GM23338 (cell line): ENCODE measurements at regions not wholly inside any gene's neighbourhood (a gene's known extent, or its start where the extent isn't known, plus 50 kb on each side); places are given as distances from the start of the nearest gene placed in this dataset.

ENCODE experiments used
- ATAC-seq: fragments of 200-7000 bp; cut with Tn5 transposase; 3 replicates; pipeline ENCODE4 v1.9.1; 2020
- DNase-seq: peaks from one replicate; pipeline ENCODE4 v3.0.0-alpha.2; 2015; ENCODE audit warnings: low spot score
- H2AFZ ChIP-seq: fragments of 200-600 bp; sonication (generic); 2 replicates; pipeline ENCODE4 v1.8.0; 2016; ENCODE audit warnings: antibody characterized with exemption, mild to moderate bottlenecking, moderate library complexity
- H3F3A ChIP-seq: fragments of 200-600 bp; sonication (generic); replicated peaks from 2 replicates; pipeline ENCODE4 v1.8.0; 2017; ENCODE audit warnings: antibody characterized with exemption, mixed run types, low read depth
- H3K27ac ChIP-seq: fragments of 200-600 bp; sonication (generic); 2 replicates; pipeline ENCODE4 v1.6.1; 2016; ENCODE audit warnings: low read depth
- H3K27me3 ChIP-seq: fragments of 200-600 bp; sonication (generic); 2 replicates; pipeline ENCODE4 v1.8.0; 2016; ENCODE audit warnings: mild to moderate bottlenecking, mixed run types, moderate library complexity; ENCODE audit not compliant: insufficient read depth
- H3K36me3 ChIP-seq: fragments of 200-600 bp; sonication (generic); 2 replicates; pipeline ENCODE4 v1.8.0; 2016; ENCODE audit warnings: mild to moderate bottlenecking; ENCODE audit not compliant: insufficient read depth
- H3K4me1 ChIP-seq: fragments of 200-600 bp; sonication (generic); 2 replicates; pipeline ENCODE4 v1.8.0; 2016; ENCODE audit warnings: mild to moderate bottlenecking, moderate library complexity; ENCODE audit not compliant: insufficient read depth
- H3K4me2 ChIP-seq: fragments of 200-600 bp; sonication (generic); 2 replicates; pipeline ENCODE4 v1.7.1; 2017; ENCODE audit warnings: mixed run types
- H3K4me3 ChIP-seq: fragments of 200-600 bp; sonication (generic); 2 replicates; pipeline ENCODE4 v1.6.1; 2016; ENCODE audit warnings: mixed run types
- H3K79me2 ChIP-seq: fragments of 200-600 bp; sonication (generic); replicated peaks from 2 replicates; pipeline ENCODE4 v1.8.0; 2017; ENCODE audit warnings: mild to moderate bottlenecking; ENCODE audit not compliant: insufficient read depth
- H3K9me2 ChIP-seq: fragments of 200-600 bp; sonication (generic); 2 replicates; pipeline ENCODE4 v1.8.0; 2017; ENCODE audit not compliant: insufficient read depth
- H4K20me1 ChIP-seq: fragments of 200-600 bp; sonication (generic); replicated peaks from 2 replicates; pipeline ENCODE4 v1.8.0; 2017; ENCODE audit warnings: mild to moderate bottlenecking; ENCODE audit not compliant: insufficient read depth
- H3K27ac Mint-ChIP-seq: 2 replicates; pipeline ENCODE4 v1.8.0; 2020; ENCODE audit warnings: inconsistent platforms, mild to moderate bottlenecking, moderate library complexity, mixed read lengths
- H3K27me3 Mint-ChIP-seq: 3 replicates; pipeline ENCODE4 v1.8.0; 2022; ENCODE audit warnings: low read depth, mild to moderate bottlenecking, moderate library complexity, mixed read lengths, inconsistent platforms; ENCODE audit not compliant: insufficient read depth, poor library complexity
- H3K36me3 Mint-ChIP-seq: 3 replicates; pipeline ENCODE4 v1.8.0; 2021; ENCODE audit warnings: low read depth, mild to moderate bottlenecking, inconsistent platforms, moderate library complexity, mixed read lengths
- H3K4me1 Mint-ChIP-seq: 3 replicates; pipeline ENCODE4 v1.8.0; 2020; ENCODE audit warnings: mild to moderate bottlenecking, inconsistent platforms, mixed read lengths
- H3K4me3 Mint-ChIP-seq: 3 replicates; pipeline ENCODE4 v1.8.0; 2021; ENCODE audit warnings: moderate library complexity, mild to moderate bottlenecking, inconsistent platforms, mixed read lengths
- H3K9me3 Mint-ChIP-seq: 3 replicates; pipeline ENCODE4 v1.8.0; 2020; ENCODE audit warnings: moderate library complexity, mild to moderate bottlenecking, inconsistent platforms, mixed read lengths
- CTCF ChIP-seq, 2 experiments: fragments of 200-600 bp in 1 of 2; sonication (generic) in 1 of 2; conservative IDR thresholded peaks; 2 replicates each; pipeline versions ENCODE4 v1.5.1 to v1.6.1; 2016 to 2017; ENCODE audit warnings: antibody characterized with exemption in 2 of 2, low read depth in 2 of 2, mild to moderate bottlenecking in 2 of 2, moderate library complexity in 1 of 2
- ETS1 ChIP-seq: IDR thresholded peaks from 2 replicates; pipeline ENCODE4 v1.6.1; 2016; ENCODE audit warnings: antibody characterized with exemption
- EZH2 ChIP-seq: fragments of 200-600 bp; sonication (generic); IDR thresholded peaks from one replicate; pipeline ENCODE4 v1.8.0; 2017; ENCODE audit warnings: antibody characterized with exemption, mild to moderate bottlenecking, low read depth; ENCODE audit not compliant: unreplicated experiment
- EZH2phosphoT487 ChIP-seq: fragments of 200-600 bp; sonication (generic); IDR thresholded peaks from one replicate; pipeline ENCODE4 v1.8.1; 2018; ENCODE audit warnings: antibody characterized with exemption; ENCODE audit not compliant: unreplicated experiment
- ZNF462 ChIP-seq: fragments of 250-450 bp; sonication (Bioruptor Pico); IDR thresholded peaks from 2 replicates; pipeline ENCODE4 v1.5.0; 2020; ENCODE audit warnings: mild to moderate bottlenecking, moderate library complexity

GRCh38 chr5:6202968-6203365 is 175.4 kb downstream of the MED10 start (continued):
- TF ChIP-seq ZNF462 (CRISPR knock-in tag) (no peak), EZH2 (no peak), EZH2phosphoT487 (no peak), ETS1 (no peak)

- Histone ChIP-seq H4K20me1 (no peaks in the 10 kb centered on the region), H3K36me3 (no peaks in the 10 kb centered on the region), H3K79me2 (no peaks in the 10 kb centered on the region), H3K4me1 (0 out of 2 replicates have a peak, but pooled peaks cover 3% of the 10 kb centered on the region), H3K4me2 (no peak overlapping the region), H2AFZ (0 out of 2 replicates have a peak overlapping the region, but pooled peaks have one; percentile 33), H3F3A (no peaks in the 10 kb centered on the region), H3K9me2 (no peaks in the 10 kb centered on the region; the same call in 1 of the 2 replicates), H3K4me3 (no peak overlapping the region), H3K27ac (no peak overlapping the region), H3K27me3 (no peaks in the 10 kb centered on the region)
- TF ChIP-seq CTCF (conservative IDR thresholded peaks at IDR 0.05; ENCODE audit: low read depth in 2 of 2) (peak; percentile 57 to 59), EZH2phosphoT487 (no peak)
- H3K4me3 Mint-ChIP-seq, result no peak overlapping the region
- H3K4me1 Mint-ChIP-seq, result peaks cover 15% of the 10 kb centered on the region
- H3K27ac Mint-ChIP-seq, result no peak overlapping the region; the same call in 1 of the 2 replicates
- H3K36me3 Mint-ChIP-seq, result no peaks in the 10 kb centered on the region; the same call in 2 of the 3 replicates
- DNase-seq (peak; percentile 78), ATAC-seq (peak; percentile 96)
- no peaks in the 10 kb centered on the region for H3K27me3 Mint-ChIP-seq
- peaks cover 19% of the 10 kb centered on the region for H3K9me3 Mint-ChIP-seq
These were observed 176.0 kb downstream of the MED10 start for GRCh38 chr5:6202149-6202967.
